IMR-90 (cell line): ENCODE measurements at regions not wholly inside any gene's neighbourhood (a gene's known extent, or its start where the extent isn't known, plus 50 kb on each side); places are given as distances from the start of the nearest gene placed in this dataset.

Source experiments
- ATAC-seq: fragments of 200-7000 bp; cut with Tn5 transposase; 2 replicates; pipeline ENCODE4 v1.9.1; 2020; ENCODE audit warnings: low read depth, mild to moderate bottlenecking, moderate library complexity
- BruUV-seq: library from RNA; stranded (reverse); fragments of 400-500 nt; replicated peaks from 2 replicates; lab custom pipeline; 2021; lab: Mats Ljungman, UMichigan
- CTCF ChIA-PET: fragments of 300-600 bp; formaldehyde crosslinking; extraction: SDS; loops from one replicate; lab custom pipeline; 2021; ENCODE audit warnings: antibody characterized with exemption; lab: Yijun Ruan, JAX
- POLR2A ChIA-PET: fragments of 300-600 bp; sonication (Branson Sonifier 250); formaldehyde crosslinking; loops from one replicate; lab custom pipeline; 2022; ENCODE audit warnings: antibody characterized with exemption; ENCODE audit not compliant: unreplicated experiment; lab: Charles Lee
- DNase-seq: peaks from one replicate; pipeline ENCODE4 v3.0.0; 2013
- H2AFZ ChIP-seq: replicated peaks from 2 replicates; pipeline ENCODE3; 2013; ENCODE audit warnings: low read length, mild to moderate bottlenecking; ENCODE audit not compliant: poor library complexity
- H2AK5ac ChIP-seq: 2 replicates; pipeline ENCODE4 v1.6.1; 2013; ENCODE audit warnings: low read depth, low read length, inconsistent platforms
- H2AK9ac ChIP-seq: replicated peaks from 2 replicates; pipeline ENCODE3; 2013; ENCODE audit warnings: mild to moderate bottlenecking, low read depth, low read length, moderate library complexity; ENCODE audit not compliant: poor library complexity
- H2BK120ac ChIP-seq: 2 replicates; pipeline ENCODE4 v1.6.1; 2013; ENCODE audit warnings: low read depth, low read length, inconsistent platforms
- H2BK15ac ChIP-seq: 3 replicates; pipeline ENCODE4 v1.6.1; 2013; ENCODE audit warnings: low read depth, low read length, inconsistent platforms
- H2BK20ac ChIP-seq: 2 replicates; pipeline ENCODE4 v1.6.1; 2013; ENCODE audit warnings: low read depth, mild to moderate bottlenecking, inconsistent platforms, low read length, moderate library complexity
- H2BK5ac ChIP-seq: 2 replicates; pipeline ENCODE4 v1.6.1; 2013; ENCODE audit warnings: mild to moderate bottlenecking, low read depth, low read length, inconsistent platforms; ENCODE audit not compliant: poor library complexity, severe bottlenecking
- H3K14ac ChIP-seq: replicated peaks from 2 replicates; pipeline ENCODE4 v1.6.1; 2013; ENCODE audit warnings: low read depth, low read length, inconsistent platforms
- H3K18ac ChIP-seq: 2 replicates; pipeline ENCODE4 v1.6.1; 2013; ENCODE audit warnings: low read depth, low read length, control low read depth
- H3K23ac ChIP-seq: 2 replicates; pipeline ENCODE4 v1.6.1; 2013; ENCODE audit warnings: low read depth, low read length, inconsistent platforms
- H3K27ac ChIP-seq: 2 replicates; pipeline ENCODE4 v1.5.1; 2013; ENCODE audit warnings: mild to moderate bottlenecking, control low read depth, low read length; ENCODE audit not compliant: insufficient read depth
- H3K27me3 ChIP-seq: 2 replicates; pipeline ENCODE4 v1.6.1; 2013; ENCODE audit warnings: low read length; ENCODE audit not compliant: control insufficient read depth, insufficient read depth
- H3K36me3 ChIP-seq: 2 replicates; pipeline ENCODE4 v1.6.1; 2013; ENCODE audit warnings: low read length, mixed read lengths; ENCODE audit not compliant: control insufficient read depth, insufficient read depth
- H3K4ac ChIP-seq: 2 replicates; pipeline ENCODE4 v1.6.1; 2013; ENCODE audit warnings: low read depth, low read length, inconsistent platforms
- H3K4me1 ChIP-seq: 2 replicates; pipeline ENCODE4 v1.6.1; 2013; ENCODE audit warnings: low read length, mixed read lengths; ENCODE audit not compliant: control insufficient read depth, insufficient read depth
- H3K4me2 ChIP-seq: 2 replicates; pipeline ENCODE4 v1.6.1; 2013; ENCODE audit warnings: low read depth, mild to moderate bottlenecking, control low read depth, low read length, moderate library complexity
- H3K4me3 ChIP-seq: 2 replicates; pipeline ENCODE4 v1.5.1; 2013; ENCODE audit warnings: low read depth, mild to moderate bottlenecking, control low read depth, low read length, moderate library complexity; ENCODE audit not compliant: insufficient read depth
- H3K56ac ChIP-seq: 2 replicates; pipeline ENCODE4 v1.6.1; 2013; ENCODE audit warnings: low read length, inconsistent platforms; ENCODE audit not compliant: insufficient read depth; ENCODE audit errors: extremely low read depth
- H3K79me1 ChIP-seq, 2 experiments: 2 replicates each; pipeline ENCODE4 v1.6.1; 2013; ENCODE audit warnings: low read length in 2 of 2, inconsistent platforms in 1 of 2, low read depth in 1 of 2
- H3K9ac ChIP-seq: 2 replicates; pipeline ENCODE4 v1.6.1; 2013; ENCODE audit warnings: low read depth, low read length, control low read depth
- H3K9me1 ChIP-seq: 2 replicates; pipeline ENCODE4 v1.6.1; 2013; ENCODE audit warnings: low read length, inconsistent platforms; ENCODE audit not compliant: insufficient read depth
- H3K9me3 ChIP-seq: 2 replicates; pipeline ENCODE4 v1.6.1; 2013; ENCODE audit warnings: low read length; ENCODE audit not compliant: control insufficient read depth, insufficient read depth
- H4K20me1 ChIP-seq: 2 replicates; pipeline ENCODE4 v1.6.1; 2013; ENCODE audit warnings: low read length, inconsistent platforms; ENCODE audit not compliant: insufficient read depth
- H4K5ac ChIP-seq: 2 replicates; pipeline ENCODE4 v1.6.1; 2013; ENCODE audit warnings: mild to moderate bottlenecking, low read depth, low read length, control low read depth
- H4K8ac ChIP-seq, 2 experiments: 2 replicates each; pipeline ENCODE4 v1.6.1; 2013; ENCODE audit warnings: low read depth in 2 of 2, low read length in 2 of 2, control low read depth in 1 of 2, inconsistent platforms in 1 of 2
- H4K91ac ChIP-seq: 2 replicates; pipeline ENCODE4 v1.6.1; 2013; ENCODE audit warnings: low read depth, low read length, inconsistent platforms; ENCODE audit not compliant: insufficient read depth
- CEBPB ChIP-seq: IDR thresholded peaks from 2 replicates; pipeline ENCODE4 v1.6.1; 2012; ENCODE audit warnings: low read depth, low read length, improper control_type of control experiment
- CHD1 ChIP-seq: IDR thresholded peaks from 2 replicates; pipeline ENCODE4 v1.6.1; 2012; ENCODE audit warnings: low read depth, low read length, improper control_type of control experiment
- CTCF ChIP-seq: conservative IDR thresholded peaks from 2 replicates; pipeline ENCODE4 v1.5.1; 2012; ENCODE audit warnings: mild to moderate bottlenecking, low read depth, low read length, improper control_type of control experiment
- ELK1 ChIP-seq: fragments of 150-350 bp; IDR thresholded peaks from 2 replicates; pipeline ENCODE4 v1.6.1; 2016; ENCODE audit warnings: low read depth, mild to moderate bottlenecking, low read length, moderate library complexity, borderline replicate concordance
- FOS ChIP-seq: fragments of 150-350 bp; IDR thresholded peaks from 2 replicates; pipeline ENCODE4 v1.6.1; 2016; ENCODE audit warnings: low read depth, low read length
- MAFK ChIP-seq: IDR thresholded peaks from 2 replicates; pipeline ENCODE4 v1.6.1; 2012; ENCODE audit warnings: low read depth, low read length, improper control_type of control experiment
- MAZ ChIP-seq: IDR thresholded peaks from 2 replicates; pipeline ENCODE4 v1.6.1; 2012; ENCODE audit warnings: low read depth, mild to moderate bottlenecking, low read length, improper control_type of control experiment, moderate library complexity, borderline replicate concordance
- MXI1 ChIP-seq: IDR thresholded peaks from 2 replicates; pipeline ENCODE4 v1.6.1; 2012; ENCODE audit warnings: low read depth, mild to moderate bottlenecking, low read length, moderate library complexity, borderline replicate concordance
- NFE2L2 ChIP-seq: fragments of 150-350 bp; IDR thresholded peaks from 2 replicates; pipeline ENCODE4 v1.6.1; 2016; ENCODE audit warnings: low read depth, mild to moderate bottlenecking, low read length
- POLR2A ChIP-seq: IDR thresholded peaks from 2 replicates; pipeline ENCODE4 v1.6.1; 2012; ENCODE audit warnings: mild to moderate bottlenecking, low read depth, low read length
- RAD21 ChIP-seq: IDR thresholded peaks from 2 replicates; pipeline ENCODE4 v1.6.1; 2012; ENCODE audit warnings: low read length, improper control_type of control experiment
- RCOR1 ChIP-seq: IDR thresholded peaks from 2 replicates; pipeline ENCODE4 v1.6.1; 2012; ENCODE audit warnings: mild to moderate bottlenecking, low read length, improper control_type of control experiment; ENCODE audit not compliant: insufficient replicate concordance
- RFX5 ChIP-seq: IDR thresholded peaks from 2 replicates; pipeline ENCODE4 v1.8.0; 2012; ENCODE audit warnings: low read depth, mild to moderate bottlenecking, low read length, moderate library complexity
- SMC3 ChIP-seq: fragments of 150-350 bp; IDR thresholded peaks from 2 replicates; pipeline ENCODE4 v1.6.1; 2016; ENCODE audit warnings: low read depth, mild to moderate bottlenecking, antibody characterized with exemption, low read length, moderate library complexity
- USF2 ChIP-seq: fragments of 150-350 bp; IDR thresholded peaks from 2 replicates; pipeline ENCODE4 v1.6.1; 2017; ENCODE audit warnings: mild to moderate bottlenecking, antibody characterized with exemption, low read length, low read depth
- WGBS, 2 experiments: methylation state at CpG; one replicate each; pipeline versions ENCODE4 v1.1.5 to v1.1.7; 2013; ENCODE audit warnings: missing lambda C conversion rate in 2 of 2; ENCODE audit not compliant: insufficient read length in 1 of 2; ENCODE audit errors: extremely low coverage in 2 of 2; 5-methylcytosine and 5-hydroxymethylcytosine counted together
- dilution Hi-C: fragments of 300-500 bp; cut with HindIII; formaldehyde crosslinking; loops from one replicate; pipeline ENCODE4 v1.14.3; 2018; ENCODE audit warnings: low sequenced_read_pairs; ENCODE audit not compliant: unreplicated experiment
- in situ Hi-C: fragments of 300-500 bp; cut with MboI; formaldehyde crosslinking; loops from 3 replicates; pipeline ENCODE4 v1.14.3; 2019; ENCODE audit warnings: low sequenced_read_pairs, inconsistent platforms, mixed read lengths
- intact Hi-C: fragments of 100-400 bp; cut with micrococcal nuclease; formaldehyde crosslinking; loops from 2 replicates; pipeline ENCODE4 v1.10.0; 2022

- no peak for TF ChIP-seq CEBPB
- no peak for TF ChIP-seq MXI1
Measured at GRCh38 chr6:6920987-6921313, 186.8 kb upstream of the RREB1 start (continued).

- Histone ChIP-seq H3K27ac (no peak overlapping the region), H3K4me3 (no peak overlapping the region), H3K9me3 (no peaks in the 10 kb centered on the region), H3K18ac (no peak overlapping the region), H3K4me1 (no peaks in the 10 kb centered on the region), H2BK15ac (no peak overlapping the region), H4K20me1 (no peaks in the 10 kb centered on the region), H3K36me3 (no peaks in the 10 kb centered on the region), H2AK9ac (no peak overlapping the region), H3K9ac (no peak overlapping the region), H3K79me1 (no peaks in the 10 kb centered on the region), H4K91ac (no peak overlapping the region), H3K4ac (no peak overlapping the region), H2AFZ (no peak overlapping the region), H3K9me1 (no peaks in the 10 kb centered on the region), H3K4me2 (no peak overlapping the region), H4K5ac (no peak overlapping the region), H3K56ac (no peak overlapping the region), H2BK20ac (no peak overlapping the region), H3K23ac (no peak overlapping the region), H3K14ac (no peak overlapping the region), H2BK5ac (no peak overlapping the region), H2BK120ac (no peak overlapping the region), H4K8ac (no peak overlapping the region), H3K27me3 (no peaks in the 10 kb centered on the region; the same call in 1 of the 2 replicates), H2AK5ac (no peak overlapping the region)
- intact Hi-C loops (no loop called here), dilution Hi-C loops (no loop called here), in situ Hi-C loops (no loop called here)
- TF ChIP-seq USF2, result no peak
- no peak for TF ChIP-seq FOS
- TF ChIP-seq NFE2L2, result no peak
- no peak for TF ChIP-seq POLR2A
- TF ChIP-seq RFX5, result no peak
- no peak for TF ChIP-seq SMC3
- TF ChIP-seq RAD21, result no peak
- no peak for TF ChIP-seq CHD1
- no peak for TF ChIP-seq CTCF
- TF ChIP-seq RCOR1, result no peak
- no peak for TF ChIP-seq MXI1
- no peak for TF ChIP-seq MAZ
- no peak for TF ChIP-seq MAFK
- no peak for TF ChIP-seq ELK1
- no peak for TF ChIP-seq CEBPB
- WGBS, 2 experiments, result no CpG with 5 or more reads among the region's 1 CpG
- ATAC-seq, result no peak
- DNase-seq, result no peak
- ChIA-PET CTCF (no interaction called here), POLR2A (no interaction called here)
- no TSS peak for BruUV-seq
Measured at GRCh38 chr6:6922166-6922565, 185.6 kb upstream of the RREB1 start.
